MV-4-11 (cell line): ENCODE measurements at regions not wholly inside any gene's neighbourhood (a gene's known extent, or its start where the extent isn't known, plus 50 kb on each side); places are given as distances from the start of the nearest gene placed in this dataset.
A peak's percentile ranks its signal among the peaks of the same experiment; 100 is the strongest.

Source experiments
- DNase-seq: peaks from one replicate; lab custom pipeline; 2025; lab: John Stamatoyannopoulos, UW

DNA sequence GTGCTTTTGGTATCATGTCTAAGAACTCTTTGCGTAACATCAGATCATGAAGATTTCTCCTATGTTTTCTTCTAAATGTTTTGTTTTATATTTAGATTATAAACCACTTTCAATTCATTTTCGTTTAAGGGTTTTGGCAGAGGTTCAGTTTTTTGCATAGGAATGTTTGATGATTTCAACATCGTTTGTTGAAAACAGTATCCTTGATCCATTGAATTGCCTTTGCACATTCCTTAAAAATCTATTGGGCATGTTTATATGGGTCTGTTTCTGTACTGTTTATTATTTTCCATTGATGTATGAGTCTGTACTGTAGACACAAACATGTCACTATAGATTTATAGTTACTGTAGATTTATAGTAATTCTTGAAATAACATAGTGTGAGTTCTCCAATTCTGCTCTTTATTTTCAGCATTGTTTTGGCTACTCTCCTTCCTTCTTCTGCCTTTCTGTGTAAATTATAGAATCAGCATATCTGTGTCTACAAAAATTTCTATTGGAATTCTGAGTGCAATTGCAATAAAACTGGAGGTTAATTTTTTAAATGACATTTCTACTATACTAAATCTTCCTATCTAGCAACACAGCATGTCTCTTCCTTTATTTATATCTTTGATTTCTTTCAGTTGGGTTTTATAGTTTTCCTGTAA, 374.0 kb downstream of the SV2B start:
- no peak for DNase-seq

DNA sequence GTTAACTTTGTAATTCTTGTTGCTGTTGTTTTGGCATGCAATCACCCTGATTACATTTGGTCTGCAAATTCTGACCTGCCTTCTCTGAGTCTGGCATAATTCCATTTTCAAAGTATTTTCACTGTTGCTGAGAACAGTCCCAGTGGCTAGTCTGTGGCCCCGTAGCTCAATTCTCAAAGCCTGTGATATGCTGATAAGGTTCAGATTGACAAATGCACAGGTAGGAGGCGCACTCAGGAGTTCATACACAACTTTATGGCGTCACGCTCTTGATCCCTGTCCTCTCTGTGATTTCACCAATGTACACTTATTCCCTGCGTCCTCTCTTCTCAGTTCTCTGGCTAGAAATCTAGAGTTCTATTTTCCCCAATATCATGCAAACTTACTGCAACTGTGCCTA, 376.6 kb upstream of the SLCO3A1 start:
- DNase-seq, result no peak

DNA sequence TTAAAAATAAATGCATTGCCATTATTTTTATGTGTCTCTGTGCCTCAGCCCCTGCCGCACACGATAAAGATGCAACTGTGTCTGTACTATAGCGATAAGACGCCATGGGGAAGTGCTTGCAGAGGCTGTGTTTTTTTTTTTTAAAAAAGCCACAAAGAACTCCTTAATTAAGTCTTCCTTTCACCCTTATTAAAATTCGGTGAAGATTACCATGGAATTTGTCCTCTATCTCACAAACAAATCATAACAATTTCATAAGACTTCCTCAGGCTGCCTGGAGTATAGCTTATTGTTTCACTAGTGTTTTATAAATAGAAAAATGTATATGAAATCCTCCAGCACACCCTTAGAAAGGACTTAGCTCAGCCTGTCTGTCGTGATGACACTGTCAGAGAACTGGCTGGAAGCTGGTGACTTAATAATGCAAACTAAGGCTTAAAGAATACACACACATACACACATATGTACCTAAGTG, 374.8 kb upstream of the SLCO3A1 start:
- DNase-seq, result no peak

DNA sequence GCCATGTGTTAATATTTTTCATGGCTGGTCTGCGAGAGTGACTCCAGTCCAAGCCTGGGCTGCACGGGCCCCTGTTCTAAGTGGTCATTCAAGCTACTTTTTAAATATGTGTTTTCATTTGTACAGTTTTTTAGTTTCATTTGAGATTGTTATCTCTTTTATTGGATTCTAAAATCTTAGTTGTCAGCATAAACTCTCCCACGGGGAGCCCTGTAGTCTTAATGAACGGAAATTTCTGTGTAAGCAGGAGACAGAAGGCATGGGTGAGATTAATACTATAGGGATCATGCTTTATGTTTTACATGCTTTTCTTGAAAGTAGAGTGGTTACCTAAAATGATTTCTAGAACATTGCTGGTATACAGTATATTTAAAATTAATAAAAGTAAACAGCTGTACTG, 373.1 kb upstream of the SLCO3A1 start:
- no peak for DNase-seq

DNA sequence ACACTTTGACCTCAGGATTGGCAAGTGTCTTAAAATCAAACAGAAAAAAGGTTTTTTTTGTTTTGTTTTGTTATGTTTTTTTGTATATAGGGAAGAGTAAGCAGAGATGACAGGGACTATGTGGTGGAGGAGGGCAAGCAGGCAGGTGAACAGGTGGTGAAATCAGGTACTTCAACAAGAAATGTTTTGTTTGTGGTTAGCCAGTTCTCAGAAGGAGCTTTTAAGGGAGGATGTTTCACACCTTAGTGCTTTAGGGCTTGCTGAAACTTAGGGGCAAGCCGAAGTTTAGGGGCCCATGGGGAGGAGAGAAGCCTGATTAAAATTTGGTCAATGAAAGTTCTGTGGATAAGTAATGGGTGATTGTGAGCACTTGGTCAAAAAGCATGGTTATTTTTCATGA, 370.7 kb upstream of the SLCO3A1 start:
- DNase-seq, result no peak

DNA sequence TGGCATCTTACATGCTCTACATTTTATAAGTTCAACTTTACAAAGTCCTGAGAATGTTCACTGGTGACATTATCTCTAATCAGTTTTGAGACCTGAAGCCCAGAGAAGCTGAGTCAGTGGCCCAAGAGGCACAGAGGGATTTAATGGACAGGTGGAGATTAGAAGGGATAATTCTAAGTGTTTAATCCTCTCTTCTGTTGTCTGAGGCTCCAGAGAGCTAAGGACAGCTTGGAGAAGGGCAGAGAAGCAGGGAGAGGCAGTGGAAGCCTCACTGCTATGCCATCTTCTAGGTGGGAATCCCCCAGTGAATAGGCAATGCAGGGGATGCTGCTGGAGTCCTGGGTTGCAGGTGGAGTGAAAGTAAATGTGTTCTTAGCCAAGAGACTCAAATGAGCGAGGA, 369.4 kb upstream of the SLCO3A1 start:
- DNase-seq, result no peak

DNA sequence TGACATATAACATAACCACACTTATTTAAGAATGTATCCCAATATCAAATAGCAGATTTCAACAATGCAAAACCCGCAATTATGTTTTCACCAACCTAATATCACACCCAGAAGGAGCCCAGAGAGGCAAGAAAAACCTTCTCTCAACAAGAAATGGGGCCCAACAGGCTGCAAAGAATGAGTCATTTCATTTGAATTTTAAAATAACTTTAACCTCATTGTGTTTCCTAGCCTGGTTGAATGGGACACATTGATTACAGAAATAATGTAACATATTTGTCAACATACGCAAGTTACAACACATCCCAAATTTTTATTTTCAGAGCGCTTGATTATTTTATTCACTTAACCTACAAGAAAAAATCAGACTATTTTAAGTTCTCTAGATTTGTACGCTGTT, 365.1 kb upstream of the SLCO3A1 start:
- DNase-seq, result no peak

DNA sequence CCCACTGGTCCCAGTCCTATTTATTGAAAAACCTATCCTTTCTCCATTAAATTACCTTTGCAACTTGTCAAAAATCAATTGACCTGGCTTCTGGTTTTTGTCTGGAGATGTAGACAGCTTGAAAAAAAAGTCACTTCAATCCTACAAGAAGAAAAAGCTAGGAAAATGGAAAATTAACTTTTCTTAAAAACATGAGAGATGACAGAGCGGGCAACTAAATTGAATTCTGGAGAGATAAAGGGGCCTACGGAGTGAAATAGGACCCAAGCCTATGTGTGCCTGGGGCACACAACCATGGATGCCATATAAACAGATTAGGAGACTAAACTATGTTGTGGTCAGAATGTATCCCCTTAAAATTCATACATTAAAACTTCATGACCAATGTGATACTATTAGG, 363.3 kb upstream of the SLCO3A1 start:
- no peak for DNase-seq

DNA sequence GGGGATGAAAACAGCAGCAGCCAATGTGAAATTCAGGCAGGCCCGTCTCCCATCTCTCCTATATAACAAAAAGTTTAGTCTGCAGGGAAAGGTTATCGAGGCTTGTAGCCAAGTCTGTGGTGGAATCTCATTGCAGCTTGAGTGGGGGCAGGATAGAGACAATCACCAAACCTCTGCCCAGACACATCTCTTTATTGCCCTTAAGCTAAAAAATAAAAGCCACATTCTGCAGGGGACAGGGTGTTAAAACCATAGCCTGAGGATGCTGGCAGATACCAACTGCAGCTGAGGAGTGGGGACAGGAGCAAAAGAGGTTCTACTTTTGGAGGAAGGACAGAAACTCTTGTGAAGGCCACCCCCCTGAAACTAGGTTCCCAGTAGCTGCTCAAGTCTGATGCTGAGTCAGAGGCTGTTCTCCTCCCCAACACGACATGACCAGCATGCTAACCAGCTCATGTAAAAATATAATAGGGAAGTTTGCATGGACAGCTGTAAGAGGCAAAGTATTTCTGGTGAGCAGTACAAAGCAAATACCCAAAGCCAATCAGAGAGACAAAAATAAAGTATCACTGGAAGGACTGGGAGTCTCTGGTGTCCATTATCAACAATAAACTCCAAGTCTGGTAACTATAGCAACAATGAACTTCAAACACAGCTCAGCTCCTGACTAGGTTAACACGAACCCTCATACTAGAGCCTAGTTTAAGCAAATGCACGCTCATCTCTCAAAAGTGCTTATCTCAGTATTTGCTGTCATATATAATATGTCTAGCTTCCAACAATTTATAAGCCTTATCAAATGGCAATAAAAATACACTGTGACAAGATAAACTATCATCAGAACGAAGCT, 362.2 kb upstream of the SLCO3A1 start:
- DNase-seq, result peak; percentile 78

DNA sequence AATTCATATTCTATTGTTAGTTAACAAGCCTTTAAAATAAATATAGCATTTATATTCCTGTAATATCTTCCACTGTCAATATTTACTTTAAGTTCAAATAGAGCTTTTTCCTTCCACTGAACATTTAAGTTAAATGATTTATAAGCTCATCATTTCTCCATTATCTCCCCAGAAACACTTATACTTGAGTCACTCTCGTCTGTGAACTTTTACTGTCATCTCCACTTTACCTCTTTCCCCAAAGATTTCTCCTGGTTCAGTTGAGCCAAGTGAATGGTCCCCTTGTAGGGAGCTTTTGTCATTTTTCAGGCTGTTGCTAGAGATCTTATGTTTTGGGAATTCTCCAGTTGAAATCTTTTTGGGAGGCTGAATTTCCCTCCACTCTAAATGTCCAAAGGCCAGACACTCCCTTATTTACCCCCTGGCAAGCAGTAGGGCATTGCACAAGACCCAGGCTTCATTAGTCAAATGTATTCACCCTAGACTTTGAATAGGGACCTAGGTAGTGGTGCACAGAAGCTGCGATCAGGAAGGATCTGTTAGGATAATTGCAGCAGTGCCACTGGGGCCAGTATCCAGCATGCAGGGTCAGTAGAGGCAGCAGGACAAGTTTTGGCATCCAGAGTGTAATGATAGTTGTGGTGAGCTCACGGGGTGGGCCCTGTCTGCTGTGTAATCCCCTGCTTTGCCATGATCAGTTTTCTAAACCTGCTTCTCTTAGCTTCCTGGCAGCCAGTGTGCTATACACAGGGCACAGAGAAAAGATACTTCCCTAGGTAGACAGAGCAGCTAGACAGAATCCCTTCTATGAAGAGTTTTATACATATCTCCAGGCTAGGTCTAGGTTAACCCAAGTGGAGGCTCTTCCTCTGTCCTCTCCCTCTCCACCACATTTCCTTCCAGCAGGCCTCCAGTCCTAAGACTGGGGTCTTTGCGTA, 356.5 kb upstream of the SLCO3A1 start:
- no peak for DNase-seq

DNA sequence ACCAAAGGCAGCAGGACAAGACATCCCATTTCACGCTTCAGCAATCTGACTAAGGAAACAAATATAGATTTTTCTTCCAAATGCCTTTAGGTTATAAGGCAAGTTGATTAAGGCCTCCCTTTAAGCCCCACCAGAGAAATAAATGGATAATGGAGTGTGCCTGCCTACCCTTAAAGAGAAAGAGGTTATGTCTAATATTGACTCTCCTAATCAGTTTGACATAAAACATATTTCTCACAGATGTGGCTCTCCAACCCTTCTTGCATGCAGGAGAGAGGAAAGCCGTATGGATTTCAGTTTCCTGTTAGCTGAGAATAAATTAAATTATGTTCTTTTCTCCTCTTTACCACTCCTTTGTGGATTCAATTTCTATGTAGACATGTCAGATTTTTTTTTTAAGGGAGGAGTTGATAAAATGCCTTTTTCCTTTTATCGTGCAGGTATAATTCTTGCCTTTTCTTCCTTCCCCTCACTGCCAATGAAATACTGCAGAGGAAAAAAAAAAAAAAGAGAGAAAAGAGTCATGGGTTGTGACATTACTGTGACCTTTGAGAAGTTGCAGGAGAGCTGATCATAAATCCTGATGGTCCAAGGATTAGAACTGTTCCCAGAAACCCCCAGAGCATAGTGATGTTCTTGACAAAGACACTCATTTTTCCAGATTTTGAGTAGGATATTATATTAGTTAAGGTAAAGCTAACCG, 355.3 kb upstream of the SLCO3A1 start:
- no peak for DNase-seq

DNA sequence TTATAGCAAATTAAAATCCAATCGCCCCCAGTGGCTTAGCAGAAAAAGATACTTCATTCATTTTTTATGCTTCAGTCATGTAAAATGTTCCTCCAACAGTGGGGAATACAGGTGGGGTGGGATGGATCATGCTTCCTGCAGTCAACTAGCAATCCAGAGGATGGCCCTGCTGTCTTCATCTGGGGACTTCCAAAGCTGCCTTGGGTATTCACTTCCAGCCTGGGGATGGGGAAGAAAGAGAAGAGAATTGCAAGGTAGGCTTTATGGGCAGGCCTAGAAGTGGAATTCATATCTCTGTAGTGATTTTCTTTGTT, 354.8 kb upstream of the SLCO3A1 start:
- no peak for DNase-seq

DNA sequence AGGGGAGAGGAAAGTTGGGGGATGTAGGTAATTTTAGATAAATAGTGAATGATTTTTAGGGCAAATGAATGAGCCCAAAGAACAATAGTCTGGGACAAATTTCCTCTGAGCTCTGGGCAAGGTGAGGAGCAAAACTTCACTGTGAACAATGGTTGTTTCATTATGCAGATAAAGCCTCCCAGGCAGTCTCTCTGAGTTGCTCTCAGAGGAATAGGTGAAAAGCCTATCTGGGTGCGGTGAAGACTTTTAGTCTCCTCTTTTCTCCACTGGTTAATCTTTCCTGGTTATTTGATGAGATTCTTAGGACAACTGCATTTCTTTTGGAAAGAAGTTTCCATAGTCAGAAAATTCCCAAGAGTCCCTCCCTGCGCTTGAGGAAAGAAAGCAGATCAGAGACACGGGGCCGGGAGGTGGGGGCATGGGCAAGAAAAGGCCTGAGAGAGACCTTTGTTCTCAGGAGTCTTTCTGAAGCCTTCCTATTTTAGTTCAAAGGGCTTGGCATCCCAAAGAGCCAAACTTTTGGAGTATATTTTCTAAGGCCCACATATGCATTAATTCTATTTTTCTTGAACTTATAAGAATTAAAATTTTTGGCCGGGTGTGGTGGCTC, 353.6 kb upstream of the SLCO3A1 start:
- no peak for DNase-seq

DNA sequence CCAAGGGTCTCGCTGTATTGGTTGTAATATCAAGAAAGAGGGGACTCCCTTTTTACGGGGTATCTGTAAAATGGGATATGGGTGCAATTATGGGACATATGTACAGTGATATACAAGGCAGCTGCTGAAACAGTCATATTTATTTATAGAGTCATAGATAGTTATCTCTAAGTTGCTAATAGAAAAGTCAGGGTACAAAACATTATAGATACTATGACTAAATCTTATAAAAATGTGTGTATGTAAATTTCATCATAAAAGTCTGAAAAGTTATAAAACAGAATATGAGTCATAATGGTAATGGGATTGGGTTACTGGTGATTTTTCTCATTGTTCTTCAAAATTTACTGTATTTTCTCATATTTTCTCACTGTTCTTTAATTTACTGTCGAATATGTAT, 344.9 kb upstream of the SLCO3A1 start:
- no peak for DNase-seq

DNA sequence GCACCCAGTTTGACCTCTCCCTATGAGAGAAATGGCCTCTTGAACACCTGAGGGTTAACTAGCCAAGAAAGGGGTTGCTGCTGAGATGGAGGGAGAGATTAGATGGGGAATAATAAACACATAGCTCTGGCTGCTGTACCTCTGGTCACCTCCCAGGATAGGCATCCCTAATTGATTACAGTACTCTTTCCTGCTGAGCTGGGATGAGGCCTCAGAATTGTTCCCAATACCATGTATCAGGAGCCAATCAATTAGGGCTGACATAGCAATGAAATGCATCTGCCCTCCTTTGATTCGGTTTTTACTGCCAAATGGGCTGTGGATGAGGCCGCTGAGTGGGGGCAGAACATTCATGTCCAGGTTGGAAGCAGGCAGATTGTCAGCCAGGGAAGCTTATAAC, 339.4 kb upstream of the SLCO3A1 start:
- no peak for DNase-seq

DNA sequence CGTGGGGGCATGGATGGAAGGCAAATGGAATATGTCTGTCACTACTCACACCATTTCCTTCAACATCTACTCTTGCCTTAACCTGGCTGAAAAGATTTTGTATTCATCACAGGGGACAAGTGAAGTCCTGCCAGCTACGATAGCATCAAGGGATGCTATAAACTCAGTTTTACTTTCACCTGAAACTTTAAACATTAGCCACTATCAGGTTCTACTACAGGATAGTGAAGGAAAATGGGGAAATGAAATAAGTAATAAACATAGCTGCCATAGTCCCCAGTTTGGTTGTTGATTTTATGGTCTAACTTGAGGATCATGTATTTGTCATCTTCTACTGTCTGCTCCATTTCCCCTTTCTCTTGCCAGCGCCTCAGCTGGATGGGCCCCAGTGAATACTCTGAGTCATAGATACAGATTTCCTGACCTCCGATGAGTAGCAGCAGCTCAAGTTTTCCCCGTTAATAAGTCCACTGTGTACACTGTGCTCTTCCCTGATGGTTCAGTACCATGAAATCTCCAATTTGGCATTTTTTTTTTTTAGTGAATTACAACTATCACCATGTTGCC, 338.2 kb upstream of the SLCO3A1 start:
- DNase-seq, result peak; percentile 89

DNA sequence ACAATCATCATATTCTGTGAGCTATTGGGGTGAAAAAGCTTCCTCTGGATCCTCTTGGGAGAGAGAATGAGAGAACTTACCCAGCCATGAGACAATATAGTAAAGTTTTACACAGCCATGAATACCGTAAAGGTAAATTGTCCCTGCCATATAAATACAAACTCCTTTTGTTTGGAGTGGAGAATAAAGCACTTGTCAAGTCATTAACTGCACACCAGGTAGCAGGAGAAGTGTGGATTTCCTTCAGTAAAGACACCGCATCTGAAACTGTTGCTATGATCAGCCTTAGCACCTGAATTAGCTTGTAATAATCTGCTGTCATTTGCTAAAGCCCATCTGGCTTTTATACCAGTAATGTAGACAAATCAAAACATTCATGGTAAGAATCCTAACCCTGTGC, 336.6 kb upstream of the SLCO3A1 start:
- DNase-seq, result no peak

DNA sequence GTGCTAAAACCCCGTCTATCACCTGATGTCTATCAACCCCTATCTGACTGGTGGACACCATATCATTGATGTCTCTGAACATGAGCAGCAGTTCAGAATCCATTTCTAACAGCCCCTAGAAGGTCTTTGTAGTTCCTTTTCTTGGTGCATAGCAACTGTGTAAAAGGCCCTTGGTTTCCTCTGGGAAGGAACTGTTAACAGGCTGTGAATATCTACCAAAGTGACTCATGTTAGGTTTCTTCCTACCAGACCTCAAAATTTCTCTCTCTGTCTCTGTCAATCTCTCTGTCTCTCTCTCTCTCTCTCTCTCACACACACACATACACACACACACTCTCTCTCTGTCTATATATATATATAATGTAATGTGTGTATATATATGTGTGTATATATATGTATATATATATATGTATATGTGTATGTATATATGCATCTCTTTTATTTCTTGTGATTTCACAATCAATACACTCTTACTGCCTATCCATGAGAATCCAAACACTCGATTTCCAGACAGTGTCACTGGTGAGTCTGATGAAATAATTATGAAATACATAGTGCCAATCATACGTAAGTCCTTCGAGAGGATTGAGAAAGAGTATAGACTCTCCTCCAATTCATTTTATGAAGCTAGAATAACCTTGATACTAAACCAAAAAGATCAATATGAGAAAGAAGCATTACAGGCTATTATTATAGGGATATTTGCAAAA, 335.9 kb upstream of the SLCO3A1 start:
- peak; percentile 70 for DNase-seq

DNA sequence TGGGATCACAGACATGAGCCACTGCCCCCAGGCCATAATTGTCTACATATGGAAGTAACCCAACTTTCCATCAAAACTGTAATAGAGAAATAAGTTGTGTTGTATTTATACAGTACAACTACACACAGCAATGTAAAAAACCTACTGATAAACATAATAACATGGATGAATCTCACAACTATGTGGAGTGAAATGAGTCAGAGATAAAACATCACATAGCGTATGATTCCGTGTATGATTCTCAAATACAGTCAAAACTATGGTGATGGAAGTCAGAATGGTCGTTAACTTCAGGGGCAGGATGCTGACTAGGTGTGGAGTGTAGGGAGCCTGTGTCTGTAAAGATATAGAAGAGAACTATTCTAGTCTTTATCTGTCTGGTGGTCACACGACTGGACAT, 332.7 kb upstream of the SLCO3A1 start:
- no peak for DNase-seq

DNA sequence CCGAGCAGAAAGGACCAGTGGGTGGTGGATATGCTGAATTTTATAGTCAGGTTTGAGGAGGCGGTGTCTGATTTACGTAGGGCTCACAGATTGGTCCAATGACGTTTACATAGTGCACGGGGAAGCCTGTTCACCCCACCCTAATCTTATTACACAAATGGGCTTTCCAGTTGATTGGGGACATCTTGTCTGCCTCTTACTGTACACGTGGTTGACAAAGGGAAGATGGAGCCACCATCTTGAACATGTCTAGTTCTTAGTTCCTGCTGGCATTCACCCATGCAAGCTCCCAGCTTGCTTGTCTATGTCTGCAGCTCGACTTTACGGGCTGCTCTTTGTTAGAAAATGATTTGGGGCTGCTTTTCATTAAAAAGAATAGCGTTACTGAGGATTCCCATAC, 332.0 kb upstream of the SLCO3A1 start:
- no peak for DNase-seq

DNA sequence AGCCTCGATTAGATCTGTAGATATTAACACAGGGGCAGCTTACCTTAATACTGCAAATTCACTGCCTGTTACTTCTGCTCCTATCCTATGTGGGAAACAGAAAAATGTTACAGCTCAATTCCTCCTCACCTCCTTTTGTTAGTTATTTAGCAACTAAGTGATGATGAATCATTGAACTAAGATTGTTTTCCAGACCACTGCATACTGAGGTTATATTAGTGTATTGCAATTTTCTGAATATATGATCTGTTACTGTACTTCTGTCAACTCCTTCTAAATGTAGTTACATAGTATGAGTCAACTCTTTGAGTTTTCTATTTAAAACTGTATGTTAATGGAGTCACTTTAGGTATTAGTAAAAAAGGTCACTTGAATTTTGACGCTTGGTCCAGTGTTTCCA, 331.5 kb upstream of the SLCO3A1 start:
- DNase-seq, result no peak
